Activated naive CD8-positive, alpha-beta T cell treated with anti-CD3 and anti-CD28 coated beads, Interleukin-2, amount 50 U/mL, for 24 hours (primary cell): ENCODE measurements at regions not wholly inside any gene's neighbourhood (a gene's known extent, or its start where the extent isn't known, plus 50 kb on each side); places are given as distances from the start of the nearest gene placed in this dataset.

Source experiments
- ATAC-seq: fragments of 150-1000 bp; cut with Tn5 transposase; one replicate; pipeline ENCODE4 v1.10.0; 2021
- DNase-seq: peaks from one replicate; pipeline ENCODE4 v3.0.0; 2021
- H3K27ac Mint-ChIP-seq: one replicate; pipeline ENCODE4 v1.8.0; 2021; ENCODE audit warnings: mild to moderate bottlenecking, mixed read lengths
- H3K27me3 Mint-ChIP-seq: one replicate; pipeline ENCODE4 v1.8.0; 2021; ENCODE audit warnings: mixed read lengths
- H3K36me3 Mint-ChIP-seq: one replicate; pipeline ENCODE4 v1.8.0; 2021; ENCODE audit warnings: low read depth, mixed read lengths
- H3K4me1 Mint-ChIP-seq: one replicate; pipeline ENCODE4 v1.8.0; 2021; ENCODE audit warnings: mixed read lengths
- H3K4me3 Mint-ChIP-seq: one replicate; pipeline ENCODE4 v1.8.0; 2021; ENCODE audit warnings: mild to moderate bottlenecking, moderate library complexity, mixed read lengths
- H3K9me3 Mint-ChIP-seq: one replicate; pipeline ENCODE4 v1.8.0; 2021; ENCODE audit warnings: mixed read lengths

DNA sequence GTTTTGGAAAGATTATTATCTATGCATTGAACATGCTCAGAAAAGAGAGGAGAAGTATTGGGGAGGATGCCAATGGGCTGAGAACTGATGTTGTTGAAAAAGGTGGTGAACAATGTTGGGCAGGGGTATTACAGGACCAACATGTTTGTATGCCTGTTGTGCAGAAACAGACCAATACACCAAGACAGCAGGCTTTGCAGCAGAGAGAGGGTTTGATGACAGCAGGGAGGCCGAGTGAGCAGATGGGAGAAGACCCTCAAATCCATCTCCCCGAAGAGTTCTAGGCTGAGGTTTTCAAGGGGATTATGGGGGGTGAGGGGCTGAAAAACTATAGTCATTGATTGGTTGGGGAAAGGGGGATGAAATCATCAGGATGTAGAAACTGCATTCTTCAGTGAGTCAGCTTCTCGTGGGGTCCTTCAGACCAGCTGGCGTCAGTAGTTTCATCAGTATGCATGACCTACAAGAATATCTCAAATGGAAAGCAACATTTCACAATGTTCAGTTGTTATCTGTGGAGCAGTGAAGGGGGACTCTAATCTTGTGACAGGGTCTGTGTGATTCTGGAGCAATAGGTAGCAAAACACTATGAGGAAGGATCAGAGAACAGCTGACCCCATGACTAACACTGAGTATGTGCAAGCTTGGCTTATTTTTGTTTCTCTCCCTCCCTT lies 167.8 kb downstream of the BAMBI start:
- Mint-ChIP-seq H3K9me3 (no peaks in the 10 kb centered on the region), H3K27ac (no peak overlapping the region), H3K27me3 (peaks cover 1% of the 10 kb centered on the region), H3K4me3 (no peak overlapping the region), H3K36me3 (no peaks in the 10 kb centered on the region), H3K4me1 (no peaks in the 10 kb centered on the region)
- no peak for ATAC-seq
- DNase-seq = no peak

DNA sequence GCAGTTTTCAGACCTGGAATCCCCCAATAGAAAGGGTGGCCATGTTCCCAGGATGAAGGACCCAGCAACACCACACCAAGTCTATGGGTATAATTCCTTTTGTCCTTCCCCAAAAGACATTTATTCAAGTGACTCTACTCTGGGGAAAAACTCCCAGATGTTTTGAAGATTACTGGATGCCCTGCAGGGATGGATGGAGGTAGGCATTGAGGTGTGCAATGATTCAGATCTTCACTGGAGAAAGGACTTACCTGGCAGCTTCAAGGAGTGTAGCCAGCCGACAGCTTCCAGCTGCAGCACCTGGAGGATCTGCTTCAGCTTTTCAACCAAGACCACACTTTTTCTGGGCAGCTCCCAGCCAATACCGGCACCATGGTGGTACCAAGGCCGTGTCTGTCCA lies 172.0 kb downstream of the BAMBI start:
- Mint-ChIP-seq H3K27me3 (peaks cover 11% of the 10 kb centered on the region), H3K9me3 (no peaks in the 10 kb centered on the region), H3K36me3 (no peaks in the 10 kb centered on the region), H3K27ac (no peak overlapping the region), H3K4me1 (no peaks in the 10 kb centered on the region), H3K4me3 (no peak overlapping the region)
- ATAC-seq = no peak
- DNase-seq = no peak

DNA sequence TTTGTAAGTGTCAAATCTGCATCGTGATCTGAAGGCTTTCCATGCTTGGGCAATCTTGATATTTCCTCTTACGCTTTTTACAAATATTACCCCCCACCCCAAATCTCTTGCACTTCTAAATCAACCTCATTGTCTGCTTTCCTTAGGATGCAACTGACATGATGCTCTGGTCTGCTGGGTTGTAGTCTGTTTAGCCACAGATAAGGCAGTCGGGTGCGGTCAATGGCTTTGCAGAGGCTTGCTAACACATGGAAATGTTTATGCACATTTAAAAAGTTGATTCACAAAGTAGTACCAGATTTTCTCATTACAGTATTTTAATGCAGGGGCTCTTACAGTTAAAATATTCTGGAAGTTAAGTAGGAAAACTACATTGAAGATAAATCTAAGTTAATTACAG lies 172.5 kb downstream of the BAMBI start:
- ATAC-seq (no peak), DNase-seq (no peak)
- no peak overlapping the region for H3K4me3 Mint-ChIP-seq
- H3K27me3 Mint-ChIP-seq = peaks cover 11% of the 10 kb centered on the region
- no peak overlapping the region for H3K27ac Mint-ChIP-seq
- no peaks in the 10 kb centered on the region for H3K4me1 Mint-ChIP-seq
- no peaks in the 10 kb centered on the region for H3K36me3 Mint-ChIP-seq
- no peaks in the 10 kb centered on the region for H3K9me3 Mint-ChIP-seq

DNA sequence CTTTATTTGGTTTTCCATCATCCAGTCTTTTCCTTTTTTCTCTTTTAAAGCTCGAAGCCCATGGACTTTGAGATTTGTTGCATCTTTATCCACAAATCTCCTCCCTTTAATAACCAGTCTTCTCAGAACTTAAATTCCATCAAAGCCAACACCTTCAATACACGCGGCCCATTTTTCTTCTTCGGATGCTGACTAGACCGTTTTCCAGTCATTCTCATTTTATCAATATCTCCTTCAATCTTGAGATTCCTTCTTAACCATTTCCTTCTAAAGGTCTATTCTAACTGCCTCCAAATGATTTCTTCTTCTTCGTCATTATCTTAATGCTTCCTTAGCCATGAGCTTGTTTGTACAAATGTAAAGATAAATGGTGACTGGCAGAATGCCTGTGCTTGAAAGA lies 173.5 kb downstream of the BAMBI start:
- Mint-ChIP-seq H3K36me3 (no peaks in the 10 kb centered on the region), H3K4me3 (no peak overlapping the region), H3K27ac (no peak overlapping the region), H3K9me3 (no peaks in the 10 kb centered on the region), H3K27me3 (peaks cover 11% of the 10 kb centered on the region), H3K4me1 (no peaks in the 10 kb centered on the region)
- DNase-seq = no peak
- ATAC-seq = no peak

- Mint-ChIP-seq H3K36me3 (no peaks in the 10 kb centered on the region), H3K9me3 (no peaks in the 10 kb centered on the region), H3K27me3 (peaks cover 13% of the 10 kb centered on the region), H3K27ac (no peak overlapping the region), H3K4me3 (no peak overlapping the region), H3K4me1 (no peaks in the 10 kb centered on the region)
- ATAC-seq (no peak), DNase-seq (no peak)
These were observed 175.9 kb downstream of the BAMBI start for GRCh38 chr10:28853195-28853594.

DNA sequence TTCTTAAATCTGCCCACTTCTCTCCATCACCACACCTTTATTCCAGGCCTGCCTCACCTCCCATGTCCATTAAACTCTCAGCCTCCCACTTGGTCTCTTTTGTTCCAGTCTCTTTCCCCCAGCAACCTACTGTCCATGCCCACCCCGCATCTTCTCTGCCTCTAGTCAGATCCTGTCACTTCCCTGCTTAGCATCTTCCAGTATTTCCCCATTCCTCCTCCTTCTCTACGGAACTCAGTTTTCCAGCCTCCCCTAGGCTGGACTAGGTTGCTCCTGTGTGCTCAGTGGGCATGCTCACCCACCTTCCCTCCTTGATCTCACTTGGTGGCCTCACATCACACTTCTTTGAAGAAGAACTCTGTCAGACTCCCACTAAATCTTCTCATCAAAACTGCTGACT lies 179.8 kb downstream of the BAMBI start:
- no peak for DNase-seq
- no peaks in the 10 kb centered on the region for H3K9me3 Mint-ChIP-seq
- ATAC-seq = no peak
- H3K36me3 Mint-ChIP-seq = no peaks in the 10 kb centered on the region
- H3K4me1 Mint-ChIP-seq = no peaks in the 10 kb centered on the region
- H3K27ac Mint-ChIP-seq = no peak overlapping the region
- no peak overlapping the region for H3K4me3 Mint-ChIP-seq
- H3K27me3 Mint-ChIP-seq = peaks cover 14% of the 10 kb centered on the region

GRCh38 chr10:28858646-28859045 lies 181.3 kb downstream of the BAMBI start:
- no peaks in the 10 kb centered on the region for H3K9me3 Mint-ChIP-seq
- ATAC-seq = no peak
- DNase-seq = no peak
- H3K4me3 Mint-ChIP-seq = no peak overlapping the region
- H3K27me3 Mint-ChIP-seq = peaks cover 14% of the 10 kb centered on the region
- H3K27ac Mint-ChIP-seq = no peak overlapping the region
- no peaks in the 10 kb centered on the region for H3K4me1 Mint-ChIP-seq
- no peaks in the 10 kb centered on the region for H3K36me3 Mint-ChIP-seq

- no peaks in the 10 kb centered on the region for H3K9me3 Mint-ChIP-seq
- ATAC-seq (no peak), DNase-seq (no peak)
- no peaks in the 10 kb centered on the region for H3K4me1 Mint-ChIP-seq
- no peaks in the 10 kb centered on the region for H3K36me3 Mint-ChIP-seq
- peaks cover 10% of the 10 kb centered on the region for H3K27me3 Mint-ChIP-seq
- H3K4me3 Mint-ChIP-seq = no peak overlapping the region
- no peak overlapping the region for H3K27ac Mint-ChIP-seq
These were observed 182.5 kb downstream of the BAMBI start for GRCh38 chr10:28859791-28860190.

GRCh38 chr10:28862219-28862618 lies 184.9 kb downstream of the BAMBI start:
- no peaks in the 10 kb centered on the region for H3K36me3 Mint-ChIP-seq
- DNase-seq = no peak
- no peak overlapping the region for H3K4me3 Mint-ChIP-seq
- ATAC-seq = no peak
- no peaks in the 10 kb centered on the region for H3K4me1 Mint-ChIP-seq
- H3K27ac Mint-ChIP-seq = no peak overlapping the region
- H3K9me3 Mint-ChIP-seq = no peaks in the 10 kb centered on the region
- H3K27me3 Mint-ChIP-seq = peaks cover 13% of the 10 kb centered on the region

DNA sequence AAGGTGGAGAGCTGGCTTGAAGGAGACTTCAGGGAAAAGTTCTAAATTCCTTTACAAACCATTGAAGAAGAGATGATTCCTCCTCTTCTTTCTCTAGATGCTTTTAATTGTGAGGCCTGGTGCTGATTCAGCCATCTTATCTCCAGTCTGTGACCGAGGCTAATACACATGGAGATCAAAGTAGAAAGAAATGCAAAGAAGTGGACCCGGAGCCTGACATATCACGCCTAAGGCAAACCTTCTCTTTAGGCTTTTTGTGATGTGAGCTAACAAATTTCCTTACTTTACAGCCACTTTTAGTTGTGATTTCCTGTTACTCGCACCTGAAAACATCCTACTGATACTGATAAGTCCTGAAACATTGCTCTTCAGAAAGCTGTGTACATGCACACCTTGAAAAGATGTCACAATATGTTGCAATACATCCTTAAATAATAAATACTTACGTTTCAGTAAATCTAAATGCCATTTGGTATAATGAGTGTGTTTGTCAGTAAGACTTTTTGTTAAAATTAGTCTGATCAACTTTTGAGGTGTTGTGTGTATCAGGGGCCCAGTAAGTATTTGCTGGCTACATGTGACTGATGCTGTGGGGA lies 192.4 kb downstream of the BAMBI start:
- peaks cover 2% of the 10 kb centered on the region for H3K27me3 Mint-ChIP-seq
- no peaks in the 10 kb centered on the region for H3K9me3 Mint-ChIP-seq
- no peaks in the 10 kb centered on the region for H3K4me1 Mint-ChIP-seq
- DNase-seq (no peak), ATAC-seq (no peak)
- no peaks in the 10 kb centered on the region for H3K36me3 Mint-ChIP-seq
- no peak overlapping the region for H3K27ac Mint-ChIP-seq
- no peak overlapping the region for H3K4me3 Mint-ChIP-seq

DNA sequence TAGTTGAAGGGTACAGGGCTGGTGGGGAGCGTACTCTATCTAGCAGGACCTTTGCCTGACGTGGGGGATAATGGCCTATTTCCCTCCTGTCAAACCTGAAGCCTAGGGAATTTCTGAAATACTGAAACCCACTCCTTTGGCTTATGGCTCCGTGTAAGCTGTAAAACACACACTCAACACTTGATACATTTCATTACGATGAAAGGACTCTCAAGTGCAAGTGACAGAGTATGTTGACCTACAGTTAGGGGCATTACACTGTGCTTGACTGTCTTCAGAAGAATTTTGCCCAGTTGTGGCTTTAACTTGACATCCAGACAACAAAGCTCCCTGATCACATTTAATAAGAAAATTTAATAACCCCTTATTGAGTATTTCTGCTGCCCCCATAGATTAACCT lies 194.3 kb downstream of the BAMBI start:
- Mint-ChIP-seq H3K9me3 (no peaks in the 10 kb centered on the region), H3K4me3 (no peak overlapping the region), H3K36me3 (no peaks in the 10 kb centered on the region), H3K4me1 (no peaks in the 10 kb centered on the region), H3K27ac (no peak overlapping the region), H3K27me3 (no peaks in the 10 kb centered on the region)
- no peak for ATAC-seq
- no peak for DNase-seq

DNA sequence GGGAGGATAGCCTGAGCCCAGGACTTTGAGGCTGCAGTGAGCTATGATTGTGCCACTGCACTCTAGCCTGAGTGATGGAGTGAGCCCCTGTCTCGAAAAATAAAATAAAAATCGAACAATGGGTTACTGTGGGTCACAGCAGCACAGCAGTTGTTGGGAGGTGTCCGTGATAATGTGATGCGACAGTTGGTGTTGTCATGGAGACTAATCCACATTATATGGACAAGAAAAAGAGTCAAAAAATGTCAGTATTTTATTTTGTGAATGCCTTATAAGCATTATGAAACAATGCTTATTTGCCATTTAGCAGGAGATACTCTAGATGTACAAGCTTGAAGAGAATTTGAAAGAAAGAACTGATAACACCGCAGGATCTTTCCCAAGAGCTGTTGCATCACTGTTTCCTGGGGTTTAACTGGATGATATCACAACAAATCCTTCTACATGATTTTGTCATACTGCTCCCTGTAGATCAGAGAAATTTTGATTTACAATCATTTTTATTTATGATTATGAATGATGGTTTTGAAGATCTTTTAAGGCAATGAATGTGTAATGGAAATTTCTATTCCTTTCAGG lies 195.4 kb downstream of the BAMBI start:
- DNase-seq (no peak), ATAC-seq (no peak)
- no peak overlapping the region for H3K27ac Mint-ChIP-seq
- H3K36me3 Mint-ChIP-seq = no peaks in the 10 kb centered on the region
- H3K27me3 Mint-ChIP-seq = no peaks in the 10 kb centered on the region
- H3K9me3 Mint-ChIP-seq = no peaks in the 10 kb centered on the region
- H3K4me1 Mint-ChIP-seq = no peaks in the 10 kb centered on the region
- H3K4me3 Mint-ChIP-seq = no peak overlapping the region

DNA sequence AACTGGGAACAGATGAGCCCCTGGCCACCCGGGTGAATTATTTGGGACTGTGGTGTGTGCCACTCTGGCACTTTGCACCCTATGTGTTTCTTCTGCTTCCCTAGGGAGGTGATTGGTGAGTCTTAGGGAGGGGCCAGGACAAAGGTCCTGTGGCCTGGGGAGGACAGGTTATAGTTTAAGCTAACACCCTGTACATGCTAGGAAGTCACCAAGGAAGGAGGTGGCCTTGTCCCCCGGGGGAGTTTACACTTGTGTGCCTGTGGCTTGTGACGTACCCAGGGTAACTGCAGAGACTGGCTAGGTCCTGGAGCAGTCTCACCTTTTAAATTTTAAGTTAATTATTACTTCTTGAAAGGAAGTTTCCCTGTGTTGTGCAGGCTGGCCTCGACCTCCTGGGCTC lies 196.2 kb downstream of the BAMBI start:
- no peaks in the 10 kb centered on the region for H3K4me1 Mint-ChIP-seq

DNA sequence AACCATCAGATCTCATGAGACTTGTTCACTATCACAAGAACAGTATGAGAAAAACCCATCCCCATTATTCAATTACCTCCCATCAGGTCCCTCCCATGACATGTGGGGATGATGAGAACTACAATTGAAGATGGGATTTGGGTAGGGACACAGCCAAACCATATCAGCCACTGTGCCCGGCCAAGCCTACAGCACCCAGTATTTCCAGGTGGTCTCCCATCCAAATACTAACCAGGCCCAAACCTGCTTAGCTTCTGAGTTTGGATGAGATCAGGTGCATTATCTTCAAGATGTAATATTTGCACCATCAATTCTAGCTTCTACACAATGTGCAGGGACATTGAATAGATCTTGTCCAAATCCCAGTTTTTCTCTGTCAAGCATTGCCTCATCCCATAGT lies 196.9 kb downstream of the BAMBI start:
- ATAC-seq (no peak), DNase-seq (no peak)
- no peaks in the 10 kb centered on the region for H3K4me1 Mint-ChIP-seq
- H3K27ac Mint-ChIP-seq = no peak overlapping the region
- H3K9me3 Mint-ChIP-seq = no peaks in the 10 kb centered on the region
- H3K4me3 Mint-ChIP-seq = no peak overlapping the region
- H3K27me3 Mint-ChIP-seq = no peaks in the 10 kb centered on the region
- H3K36me3 Mint-ChIP-seq = no peaks in the 10 kb centered on the region

More for the DNA sequence above, 196.2 kb downstream of the BAMBI start:
- DNase-seq = no peak
- no peak for ATAC-seq
- no peaks in the 10 kb centered on the region for H3K9me3 Mint-ChIP-seq
- H3K27ac Mint-ChIP-seq = no peak overlapping the region
- no peaks in the 10 kb centered on the region for H3K36me3 Mint-ChIP-seq
- no peak overlapping the region for H3K4me3 Mint-ChIP-seq
- no peaks in the 10 kb centered on the region for H3K27me3 Mint-ChIP-seq

DNA sequence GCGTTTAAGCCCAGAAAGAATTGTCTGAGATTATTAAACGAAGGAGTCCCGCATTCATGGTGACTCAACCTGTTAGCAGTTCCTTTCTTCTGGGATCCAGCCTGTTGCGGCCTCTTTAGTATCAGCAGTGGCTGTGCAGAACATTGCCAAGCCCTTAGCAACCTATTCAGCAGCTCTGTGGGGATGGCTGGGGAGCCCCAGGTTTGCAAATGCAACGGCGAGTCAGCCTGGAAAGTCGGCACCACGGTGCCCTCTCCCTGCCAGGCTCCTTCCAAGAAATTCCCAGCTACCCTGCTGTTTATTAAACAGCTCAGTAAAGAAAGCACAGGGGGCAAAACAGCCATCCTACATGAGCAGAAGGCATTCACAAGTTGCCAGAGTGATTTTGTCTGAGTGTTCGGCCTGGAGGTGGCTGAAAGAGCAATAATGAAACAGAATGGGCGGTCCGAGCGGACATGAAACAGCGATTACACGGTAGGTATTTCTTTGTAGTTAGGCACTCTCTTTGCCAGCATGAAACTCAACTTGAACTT lies 198.3 kb downstream of the BAMBI start:
- Mint-ChIP-seq H3K4me1 (no peaks in the 10 kb centered on the region), H3K9me3 (no peaks in the 10 kb centered on the region), H3K27ac (no peak overlapping the region), H3K4me3 (no peak overlapping the region), H3K36me3 (no peaks in the 10 kb centered on the region), H3K27me3 (no peaks in the 10 kb centered on the region)
- DNase-seq = no peak
- no peak for ATAC-seq
